ENCODE measurements at regions not wholly inside any gene's neighbourhood (a gene's known extent, or its start where the extent isn't known, plus 50 kb on each side); places are given as distances from the start of the nearest gene placed in this dataset.
"Not testable (repeated sequence)": the region's sequence is repeated elsewhere in the genome, so short reads cannot be mapped to it uniquely, and the experiment has no call there.

DNA sequence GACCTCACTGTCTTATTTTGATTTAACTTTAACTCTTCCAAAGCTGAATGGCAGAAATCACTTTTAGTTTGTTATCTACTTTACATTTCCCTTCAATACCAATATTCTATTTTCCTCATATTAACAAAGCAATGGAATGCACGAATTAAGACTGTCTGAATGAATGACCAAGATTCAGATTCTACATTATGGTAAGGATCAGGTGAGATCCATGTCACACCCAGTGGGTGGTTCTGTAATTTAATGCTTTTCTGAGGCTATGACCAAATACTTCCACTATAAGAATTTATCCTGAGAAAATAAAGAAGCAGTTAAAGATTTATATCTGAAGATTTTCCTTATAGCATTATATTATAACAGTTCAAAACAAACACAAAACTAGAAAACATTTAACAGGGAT lies 90.2 kb upstream of the NUPR2 start:
- DNase-seq = no peak

DNA sequence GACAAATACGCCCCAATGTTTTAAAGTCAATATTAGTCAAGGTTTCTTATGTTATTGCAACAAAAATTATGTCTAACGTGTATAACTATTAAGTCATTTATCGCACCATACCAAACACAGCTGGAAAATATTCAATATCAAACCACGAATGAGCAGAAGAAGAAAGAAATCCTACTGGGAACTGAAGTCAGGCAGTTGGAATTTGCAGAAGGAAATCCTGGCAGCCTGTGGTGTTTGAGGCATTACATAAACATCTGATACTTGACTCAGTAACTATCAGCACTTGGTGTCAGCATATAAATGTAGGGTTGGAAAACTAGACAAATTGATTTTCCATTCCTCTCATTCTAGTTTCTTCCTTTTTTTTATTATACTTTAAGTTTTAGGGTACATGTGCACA lies 83.4 kb upstream of the NUPR2 start:
- DNase-seq = no peak

DNA sequence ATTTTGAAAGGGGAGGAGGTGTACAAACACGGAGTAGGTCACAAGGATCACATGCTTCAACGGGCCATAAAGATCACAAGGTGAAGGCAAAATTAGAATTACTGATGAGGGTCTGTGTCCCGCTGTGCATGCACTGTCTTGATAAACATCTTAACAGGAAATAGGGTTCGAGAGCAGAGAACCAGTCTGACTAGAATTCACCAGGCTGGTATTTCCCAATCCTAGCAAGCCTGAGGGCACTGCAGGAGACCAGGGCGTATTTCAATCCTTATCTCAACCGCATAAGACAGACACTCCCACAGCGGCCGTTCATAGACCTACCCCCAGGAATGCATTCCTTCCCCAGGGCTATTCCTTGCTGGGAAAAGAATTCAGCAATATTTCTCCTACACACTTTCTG lies 80.0 kb upstream of the NUPR2 start:
- not testable (repeated sequence) for DNase-seq

- DNase-seq = no peak
Measured at GRCh38 chr7:56188823-56189346, 72.7 kb upstream of the NUPR2 start.

- no peak for DNase-seq
Measured at GRCh38 chr7:56188376-56188775, 72.2 kb upstream of the NUPR2 start.

- DNase-seq = no peak
Measured at GRCh38 chr7:56181010-56181409, 64.8 kb upstream of the NUPR2 start.

- DNase-seq = no peak
Measured at GRCh38 chr7:56175771-56176170, 59.6 kb upstream of the NUPR2 start.

GRCh38 chr7:56174875-56175760 lies 58.9 kb upstream of the NUPR2 start:
- no peak for DNase-seq

DNA sequence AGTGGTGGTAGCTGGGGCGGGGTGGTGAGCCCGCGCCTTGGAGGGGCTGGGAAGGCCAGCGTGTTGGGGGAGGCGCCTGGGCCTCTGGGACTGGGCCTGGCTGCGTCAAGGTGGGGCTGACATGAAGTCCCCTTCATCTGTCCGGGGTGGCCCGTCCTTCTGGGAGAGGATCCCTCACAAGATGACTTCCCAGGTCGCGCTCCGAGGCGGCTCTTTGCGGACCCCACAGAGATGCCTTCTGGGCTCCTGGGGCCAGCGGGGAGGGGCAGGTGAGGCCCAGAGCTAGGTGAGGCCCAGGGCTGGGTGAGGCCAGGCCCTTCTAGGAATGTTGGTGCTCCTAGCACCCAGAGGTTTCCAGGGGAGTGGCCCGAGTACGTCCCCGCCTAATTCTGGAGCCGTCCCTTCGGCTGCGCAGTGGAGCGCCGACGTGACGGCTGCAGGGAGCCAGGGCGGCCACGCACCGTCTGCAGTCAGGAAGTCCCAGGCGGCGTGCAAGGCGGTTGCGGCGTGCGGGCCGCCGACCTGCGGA lies 58.2 kb upstream of the NUPR2 start:
- DNase-seq = no peak
